GM12872 (cell line): ENCODE measurements at regions not wholly inside any gene's neighbourhood (a gene's known extent, or its start where the extent isn't known, plus 50 kb on each side); places are given as distances from the start of the nearest gene placed in this dataset.

ENCODE experiments used
- TF ChIP-seq, protein P1 (sequence below): IDR thresholded peaks from 3 replicates; pipeline ENCODE4 v1.5.1; 2011; ENCODE audit warnings: low read depth, mild to moderate bottlenecking, low read length, moderate library complexity; ENCODE audit not compliant: insufficient read depth

DNA sequence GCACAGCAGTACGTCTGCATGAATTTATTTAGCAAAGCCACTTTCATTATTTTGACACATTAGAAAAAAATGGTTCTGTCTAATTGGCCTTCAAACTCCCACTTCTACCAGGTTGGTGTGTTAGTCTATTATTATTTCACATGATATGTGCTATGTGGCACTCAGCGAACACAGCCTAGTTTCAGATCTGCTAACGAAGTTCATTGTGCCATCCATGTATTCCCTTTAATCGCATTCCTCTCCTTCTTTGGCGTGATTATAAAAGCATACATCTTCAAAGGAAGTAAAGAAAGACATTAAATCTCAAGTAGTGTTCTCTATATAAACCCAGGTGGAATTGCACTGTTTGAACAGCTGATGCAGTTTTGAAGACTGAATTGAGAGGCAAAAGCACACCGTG lies 96.4 kb upstream of the CACNA2D1 start:
- TF ChIP-seq, protein P1, sequence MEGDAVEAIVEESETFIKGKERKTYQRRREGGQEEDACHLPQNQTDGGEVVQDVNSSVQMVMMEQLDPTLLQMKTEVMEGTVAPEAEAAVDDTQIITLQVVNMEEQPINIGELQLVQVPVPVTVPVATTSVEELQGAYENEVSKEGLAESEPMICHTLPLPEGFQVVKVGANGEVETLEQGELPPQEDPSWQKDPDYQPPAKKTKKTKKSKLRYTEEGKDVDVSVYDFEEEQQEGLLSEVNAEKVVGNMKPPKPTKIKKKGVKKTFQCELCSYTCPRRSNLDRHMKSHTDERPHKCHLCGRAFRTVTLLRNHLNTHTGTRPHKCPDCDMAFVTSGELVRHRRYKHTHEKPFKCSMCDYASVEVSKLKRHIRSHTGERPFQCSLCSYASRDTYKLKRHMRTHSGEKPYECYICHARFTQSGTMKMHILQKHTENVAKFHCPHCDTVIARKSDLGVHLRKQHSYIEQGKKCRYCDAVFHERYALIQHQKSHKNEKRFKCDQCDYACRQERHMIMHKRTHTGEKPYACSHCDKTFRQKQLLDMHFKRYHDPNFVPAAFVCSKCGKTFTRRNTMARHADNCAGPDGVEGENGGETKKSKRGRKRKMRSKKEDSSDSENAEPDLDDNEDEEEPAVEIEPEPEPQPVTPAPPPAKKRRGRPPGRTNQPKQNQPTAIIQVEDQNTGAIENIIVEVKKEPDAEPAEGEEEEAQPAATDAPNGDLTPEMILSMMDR, result no peak

DNA sequence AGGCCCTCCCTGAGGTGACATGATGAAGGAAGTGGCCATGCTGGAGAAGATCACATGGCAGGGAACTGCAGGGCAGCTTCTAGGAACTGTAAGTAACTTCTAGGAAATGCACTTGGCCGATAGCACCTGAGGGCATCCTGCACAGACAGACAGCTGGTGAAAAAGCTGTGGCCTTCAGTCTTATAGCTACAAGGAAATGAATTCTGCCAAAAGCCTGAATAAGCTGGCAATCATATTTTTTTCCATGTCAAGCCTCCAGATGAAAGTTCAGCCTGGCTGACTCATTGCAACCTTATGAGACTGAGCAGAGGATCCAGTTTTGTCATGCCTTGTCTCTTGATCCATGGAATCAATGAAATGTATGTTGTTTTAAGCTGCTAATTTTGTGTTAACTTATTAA lies 91.1 kb upstream of the CACNA2D1 start:
- TF ChIP-seq, protein P1, result no peak

DNA sequence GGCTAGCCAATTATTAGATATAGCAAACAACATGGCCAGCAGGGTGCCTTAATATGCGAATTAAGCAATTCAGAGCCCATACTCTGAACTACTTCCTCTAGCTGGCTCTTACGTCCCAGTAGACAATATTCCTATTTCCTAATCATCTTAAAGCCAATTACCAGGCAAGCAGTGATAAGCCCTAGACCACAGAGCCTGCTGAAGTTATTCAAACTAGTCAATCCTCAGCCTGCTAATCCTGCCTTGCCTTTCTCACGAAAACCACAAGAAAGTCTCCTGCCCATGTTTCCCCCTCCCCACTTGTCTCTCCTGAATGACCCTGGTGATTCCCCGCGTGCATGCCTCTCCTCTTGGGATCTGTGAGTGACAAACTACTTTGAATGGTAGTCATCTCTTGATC lies 86.8 kb upstream of the CACNA2D1 start:
- TF ChIP-seq, protein P1, result no peak

DNA sequence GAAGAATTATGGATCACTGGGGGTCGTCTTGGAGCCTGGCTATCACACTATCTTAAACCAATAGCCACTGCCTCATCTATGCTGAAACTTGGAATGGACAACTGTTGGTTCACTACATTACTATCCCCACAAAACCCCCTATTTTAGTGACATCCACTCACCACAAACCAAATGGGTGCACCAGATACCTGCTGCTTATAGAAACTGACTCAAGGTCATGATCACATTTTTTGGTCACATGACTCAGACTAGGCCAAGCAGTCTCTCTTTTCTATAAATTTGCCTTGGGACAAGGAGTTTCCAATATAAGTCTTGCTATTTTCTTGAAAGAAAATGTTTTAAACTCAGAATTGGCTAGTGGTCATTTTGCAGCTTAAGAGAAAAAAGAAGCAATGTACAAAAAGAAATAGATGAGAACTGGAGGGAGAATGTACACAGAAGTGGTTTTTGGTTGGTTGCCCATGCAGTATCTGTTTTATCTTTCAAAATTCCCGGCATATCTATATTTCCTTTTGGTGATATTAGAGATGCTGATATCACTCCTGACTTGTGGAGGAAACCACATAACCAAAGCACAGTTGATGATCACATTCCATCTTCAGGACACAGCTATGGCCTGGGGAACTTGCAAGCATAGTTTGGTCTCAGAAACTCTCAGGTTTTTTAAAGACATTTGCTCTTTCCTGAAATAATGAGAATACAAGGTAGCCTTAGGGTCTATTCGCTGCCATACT lies 85.2 kb upstream of the CACNA2D1 start:
- TF ChIP-seq, protein P1, result no peak

DNA sequence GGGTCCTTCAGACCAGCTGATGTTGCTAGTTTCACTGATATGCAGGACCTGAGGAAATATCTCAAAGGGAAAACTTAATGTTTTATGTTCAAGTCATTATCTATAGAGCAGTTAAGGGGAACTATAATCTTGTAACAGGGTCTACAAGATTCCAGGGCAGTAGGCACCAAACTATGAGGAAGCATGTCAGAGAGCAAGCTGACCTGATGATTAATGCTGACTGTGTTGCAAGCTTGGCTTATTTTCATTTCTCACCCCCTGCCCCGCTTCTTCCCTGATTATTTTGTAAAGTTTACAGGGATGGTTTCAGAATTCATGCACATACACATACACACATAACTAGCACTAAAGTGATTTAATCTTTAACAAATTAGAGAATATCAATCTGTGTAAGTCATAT lies 84.3 kb upstream of the CACNA2D1 start:
- TF ChIP-seq, protein P1, result no peak

DNA sequence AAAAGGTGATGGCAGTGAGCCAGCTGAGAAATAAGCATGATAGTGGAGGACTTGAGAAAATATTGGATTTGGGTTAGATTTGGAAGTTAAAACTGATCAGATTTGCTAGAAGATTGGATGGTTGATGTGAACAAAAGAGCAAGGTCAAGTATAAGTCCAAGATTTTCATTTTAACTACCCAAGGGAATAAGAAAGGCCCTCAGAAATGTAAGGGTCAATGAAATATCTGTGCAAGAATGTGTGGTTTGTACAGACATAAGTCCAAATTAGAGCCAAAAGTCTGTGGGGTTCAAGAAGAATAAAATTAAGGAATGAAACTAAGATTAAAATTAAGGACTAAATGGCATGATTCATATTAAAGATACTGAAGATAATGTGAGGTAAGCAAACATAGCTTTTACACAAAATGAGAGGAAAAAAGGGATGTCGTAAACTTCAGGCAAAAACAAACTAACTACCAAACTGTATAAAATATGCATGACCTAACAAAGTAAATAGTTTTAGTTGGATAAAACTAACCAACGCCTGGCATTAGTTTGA lies 78.4 kb upstream of the CACNA2D1 start:
- TF ChIP-seq, protein P1, result no peak

DNA sequence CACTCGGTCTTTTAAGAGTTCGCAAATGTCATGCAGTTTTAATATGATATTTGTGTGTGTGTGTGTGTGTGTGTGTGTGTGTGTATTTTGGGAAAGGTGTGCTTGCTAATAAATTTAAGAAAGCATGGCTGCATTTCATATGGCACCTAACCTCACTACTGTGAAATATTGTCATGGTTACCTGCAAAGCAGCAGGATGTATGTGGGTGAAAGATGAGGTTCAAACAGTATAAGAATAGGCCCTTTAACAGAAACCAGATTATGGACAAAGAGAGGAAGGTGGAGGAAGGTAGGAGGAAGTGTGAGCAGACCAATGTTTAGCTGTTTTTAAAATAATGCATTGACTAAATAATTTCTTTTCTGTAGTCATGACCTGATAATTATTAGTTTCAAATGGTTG lies 73.5 kb upstream of the CACNA2D1 start:
- TF ChIP-seq, protein P1, result no peak

DNA sequence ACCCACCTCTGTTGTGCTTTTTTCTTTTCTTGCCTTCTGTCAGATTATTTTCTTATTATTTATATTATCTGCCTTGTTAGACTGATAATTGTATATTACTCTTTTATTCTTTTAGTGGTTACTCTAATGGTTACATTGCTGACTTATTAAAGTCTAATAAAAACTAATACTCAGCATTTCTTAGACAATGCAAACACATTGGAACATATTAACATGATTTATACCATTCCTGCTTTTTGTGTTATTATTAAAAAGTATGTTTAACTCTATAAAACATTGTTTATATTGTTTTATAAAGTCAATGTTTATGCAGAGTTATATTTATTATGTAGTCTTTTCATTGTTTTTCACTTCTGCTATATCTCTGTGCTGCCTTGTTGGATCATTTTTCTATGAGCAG lies 68.0 kb upstream of the CACNA2D1 start:
- TF ChIP-seq, protein P1, result no peak
